CD4-positive, alpha-beta T cell (primary cell): ENCODE measurements at regions not wholly inside any gene's neighbourhood (a gene's known extent, or its start where the extent isn't known, plus 50 kb on each side); places are given as distances from the start of the nearest gene placed in this dataset.

ENCODE experiments used
- ATAC-seq: fragments of 200-7000 bp; cut with Tn5 transposase; one replicate; pipeline ENCODE4 v1.10.0; 2022; ENCODE audit warnings: mild to moderate bottlenecking; ENCODE audit not compliant: poor library complexity
- CTCF ChIA-PET: fragments of 350-600 bp; sonication (Branson Sonifier 250); formaldehyde crosslinking; loops from one replicate; lab custom pipeline; 2021; ENCODE audit warnings: antibody characterized with exemption, inconsistent platforms; lab: Charles Lee
- POLR2A ChIA-PET: fragments of 350-600 bp; sonication (Branson Sonifier 250); formaldehyde crosslinking; loops from one replicate; lab custom pipeline; 2021; ENCODE audit warnings: antibody characterized with exemption, inconsistent platforms; lab: Charles Lee
- DNase-seq, 14 experiments: peaks; one replicate each; pipeline ENCODE4 v3.0.0-alpha.2; 2013 to 2020; ENCODE audit warnings: mixed read lengths in 2 of 14
- H3K27ac ChIP-seq, 2 donors: one replicate each; pipeline versions ENCODE4 v1.5.1 to v1.7.0; 2013; ENCODE audit warnings: low read length in 2 of 2, low read depth in 1 of 2, mild to moderate bottlenecking in 1 of 2
- H3K27me3 ChIP-seq, 2 experiments: 1 replicate in 1 of 2; 2 replicates in 1 of 2; pipeline versions ENCODE4 v1.6.1 to v1.7.0; 2013; ENCODE audit warnings: low read length in 2 of 2, control low read depth in 1 of 2, mild to moderate bottlenecking in 1 of 2, moderate library complexity in 1 of 2; ENCODE audit not compliant: insufficient read depth in 2 of 2, control insufficient read depth in 1 of 2
- H3K36me3 ChIP-seq: one replicate; pipeline ENCODE4 v1.6.1; 2013; ENCODE audit warnings: low read length, control low read depth; ENCODE audit not compliant: insufficient read depth
- H3K4me1 ChIP-seq: one replicate; pipeline ENCODE4 v1.6.1; 2013; ENCODE audit warnings: low read length, control low read depth; ENCODE audit not compliant: insufficient read depth
- H3K4me3 ChIP-seq: one replicate; pipeline ENCODE4 v1.5.1; 2013; ENCODE audit warnings: mild to moderate bottlenecking, low read length, moderate library complexity
- H3K9me3 ChIP-seq, 2 experiments: 1 replicate in 1 of 2; 2 replicates in 1 of 2; pipeline versions ENCODE4 v1.6.1 to v1.7.0; 2013; ENCODE audit warnings: low read length in 2 of 2, mild to moderate bottlenecking in 2 of 2, control low read depth in 1 of 2, moderate library complexity in 1 of 2; ENCODE audit not compliant: control insufficient read depth in 1 of 2, insufficient read depth in 1 of 2
- H3K27ac Mint-ChIP-seq: one replicate; pipeline ENCODE4 v1.8.0; 2020; ENCODE audit warnings: mixed read lengths
- H3K27me3 Mint-ChIP-seq: one replicate; pipeline ENCODE4 v1.8.0; 2021; ENCODE audit warnings: mixed read lengths
- H3K36me3 Mint-ChIP-seq: one replicate; pipeline ENCODE4 v1.8.0; 2021; ENCODE audit warnings: low read depth, mixed read lengths
- H3K4me1 Mint-ChIP-seq: one replicate; pipeline ENCODE4 v1.8.0; 2021; ENCODE audit warnings: low read depth, mixed read lengths
- H3K4me3 Mint-ChIP-seq: one replicate; pipeline ENCODE4 v1.8.0; 2020; ENCODE audit warnings: mild to moderate bottlenecking, mixed read lengths
- H3K9me3 Mint-ChIP-seq: one replicate; pipeline ENCODE4 v1.8.0; 2020; ENCODE audit warnings: mixed read lengths
- intact Hi-C, 2 experiments: fragments of 100-400 bp; cut with DNase I in 1 of 2; cut with micrococcal nuclease in 1 of 2; formaldehyde crosslinking; loops; one replicate each; pipeline versions ENCODE4 v1.15.1 to v1.9.0; 2023 to 2025; cut with DNase I, micrococcal nuclease
- TF ChIP-seq, protein P1 (sequence below): fragments of 200-600 bp; IDR thresholded peaks from one replicate; pipeline ENCODE4 v1.8.0; 2022; ENCODE audit warnings: antibody characterized with exemption, mild to moderate bottlenecking

DNA sequence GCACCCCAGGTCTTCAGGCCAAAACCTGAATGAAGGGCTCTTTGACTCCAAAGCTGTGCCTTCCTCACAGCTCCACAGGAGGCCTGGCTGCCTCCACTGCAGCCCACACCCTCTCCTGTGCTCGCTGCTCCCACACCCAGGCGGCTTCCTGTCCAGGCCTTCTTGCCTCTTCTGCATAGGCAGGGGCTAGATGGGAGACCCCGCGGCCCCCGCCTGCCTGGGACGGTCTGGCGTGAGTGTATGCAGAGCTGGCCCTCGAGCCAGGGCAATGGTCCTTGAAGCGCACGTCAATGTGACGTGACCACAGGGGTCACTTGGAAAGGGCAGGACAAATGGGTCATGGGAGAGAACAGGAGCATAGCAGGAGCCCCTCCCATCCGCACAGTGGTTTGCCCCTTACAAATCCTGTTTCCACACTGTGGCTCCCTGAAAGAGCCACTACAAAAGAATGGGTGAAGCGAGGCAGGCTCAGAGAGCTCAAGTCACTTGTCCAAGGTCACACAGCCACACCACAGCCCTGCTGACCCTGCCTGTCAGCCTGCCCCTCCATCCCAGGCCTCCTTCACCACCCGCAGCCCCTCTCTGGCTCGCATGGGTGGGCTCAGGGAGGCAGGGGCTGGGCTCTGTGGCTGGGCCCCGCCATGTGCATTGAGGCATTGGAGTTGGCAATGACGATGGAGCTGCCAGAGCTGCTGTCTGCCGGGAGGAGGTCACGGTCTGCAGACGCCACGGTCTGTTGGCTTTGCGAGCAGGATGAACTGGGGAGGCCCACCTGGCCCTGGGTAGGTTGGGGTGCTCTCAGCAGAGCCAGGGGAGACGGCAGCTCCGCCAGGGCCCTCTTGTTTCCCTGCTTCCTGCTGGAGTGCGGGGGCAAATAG, 71.2 kb upstream of the WNT11 start:
- no peaks in the 10 kb centered on the region for H3K36me3 Mint-ChIP-seq
- H3K27ac Mint-ChIP-seq: no peak overlapping the region
- TF ChIP-seq, protein P1, sequence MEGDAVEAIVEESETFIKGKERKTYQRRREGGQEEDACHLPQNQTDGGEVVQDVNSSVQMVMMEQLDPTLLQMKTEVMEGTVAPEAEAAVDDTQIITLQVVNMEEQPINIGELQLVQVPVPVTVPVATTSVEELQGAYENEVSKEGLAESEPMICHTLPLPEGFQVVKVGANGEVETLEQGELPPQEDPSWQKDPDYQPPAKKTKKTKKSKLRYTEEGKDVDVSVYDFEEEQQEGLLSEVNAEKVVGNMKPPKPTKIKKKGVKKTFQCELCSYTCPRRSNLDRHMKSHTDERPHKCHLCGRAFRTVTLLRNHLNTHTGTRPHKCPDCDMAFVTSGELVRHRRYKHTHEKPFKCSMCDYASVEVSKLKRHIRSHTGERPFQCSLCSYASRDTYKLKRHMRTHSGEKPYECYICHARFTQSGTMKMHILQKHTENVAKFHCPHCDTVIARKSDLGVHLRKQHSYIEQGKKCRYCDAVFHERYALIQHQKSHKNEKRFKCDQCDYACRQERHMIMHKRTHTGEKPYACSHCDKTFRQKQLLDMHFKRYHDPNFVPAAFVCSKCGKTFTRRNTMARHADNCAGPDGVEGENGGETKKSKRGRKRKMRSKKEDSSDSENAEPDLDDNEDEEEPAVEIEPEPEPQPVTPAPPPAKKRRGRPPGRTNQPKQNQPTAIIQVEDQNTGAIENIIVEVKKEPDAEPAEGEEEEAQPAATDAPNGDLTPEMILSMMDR: no peak
- POLR2A ChIA-PET: no interaction called here
- DNase-seq (no peak), ATAC-seq (no peak)
- peaks cover 3% of the 10 kb centered on the region for H3K27me3 Mint-ChIP-seq
- Histone ChIP-seq H3K36me3 (no peaks in the 10 kb centered on the region), H3K27ac (no peak overlapping the region), H3K27me3 (no peaks in the 10 kb centered on the region), H3K4me1 (no peaks in the 10 kb centered on the region), H3K4me3 (no peak overlapping the region), H3K9me3 (no peaks in the 10 kb centered on the region)
- H3K4me1 Mint-ChIP-seq: no peaks in the 10 kb centered on the region
- no peak overlapping the region for H3K4me3 Mint-ChIP-seq
- CTCF ChIA-PET: no interaction called here
- intact Hi-C loops: no loop called here
- H3K9me3 Mint-ChIP-seq: no peaks in the 10 kb centered on the region

DNA sequence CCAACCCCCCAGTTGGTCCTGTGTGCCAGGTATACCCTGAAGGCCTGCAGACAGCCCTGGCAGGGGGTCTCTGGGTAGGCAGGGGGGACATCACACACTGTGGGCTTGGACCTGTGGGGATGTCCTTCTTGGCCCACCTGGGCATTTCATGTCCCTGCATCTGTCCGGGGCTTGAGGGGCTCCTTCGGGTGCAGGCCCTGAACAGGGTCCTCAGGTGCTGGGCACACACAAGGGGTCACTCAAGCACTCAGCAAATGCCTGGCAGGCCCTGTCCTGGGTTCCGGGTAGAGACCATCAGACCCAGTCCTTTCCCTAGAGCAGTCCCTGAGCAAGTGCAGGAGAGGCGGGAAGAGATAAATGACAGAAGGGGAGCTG, 70.5 kb upstream of the WNT11 start:
- TF ChIP-seq, protein P1: no peak
- Mint-ChIP-seq H3K27ac (no peak overlapping the region), H3K9me3 (no peaks in the 10 kb centered on the region), H3K27me3 (peaks cover 4% of the 10 kb centered on the region), H3K36me3 (no peaks in the 10 kb centered on the region), H3K4me3 (no peak overlapping the region), H3K4me1 (no peaks in the 10 kb centered on the region)
- ChIA-PET POLR2A (no interaction called here), CTCF (no interaction called here)
- ATAC-seq (no peak), DNase-seq (no peak)
- H3K4me1 ChIP-seq: no peaks in the 10 kb centered on the region
- no peak overlapping the region for H3K4me3 ChIP-seq
- H3K27ac ChIP-seq: no peak overlapping the region
- H3K9me3 ChIP-seq: no peaks in the 10 kb centered on the region
- intact Hi-C loops: no loop called here
- H3K27me3 ChIP-seq: no peaks in the 10 kb centered on the region
- H3K36me3 ChIP-seq: no peaks in the 10 kb centered on the region

DNA sequence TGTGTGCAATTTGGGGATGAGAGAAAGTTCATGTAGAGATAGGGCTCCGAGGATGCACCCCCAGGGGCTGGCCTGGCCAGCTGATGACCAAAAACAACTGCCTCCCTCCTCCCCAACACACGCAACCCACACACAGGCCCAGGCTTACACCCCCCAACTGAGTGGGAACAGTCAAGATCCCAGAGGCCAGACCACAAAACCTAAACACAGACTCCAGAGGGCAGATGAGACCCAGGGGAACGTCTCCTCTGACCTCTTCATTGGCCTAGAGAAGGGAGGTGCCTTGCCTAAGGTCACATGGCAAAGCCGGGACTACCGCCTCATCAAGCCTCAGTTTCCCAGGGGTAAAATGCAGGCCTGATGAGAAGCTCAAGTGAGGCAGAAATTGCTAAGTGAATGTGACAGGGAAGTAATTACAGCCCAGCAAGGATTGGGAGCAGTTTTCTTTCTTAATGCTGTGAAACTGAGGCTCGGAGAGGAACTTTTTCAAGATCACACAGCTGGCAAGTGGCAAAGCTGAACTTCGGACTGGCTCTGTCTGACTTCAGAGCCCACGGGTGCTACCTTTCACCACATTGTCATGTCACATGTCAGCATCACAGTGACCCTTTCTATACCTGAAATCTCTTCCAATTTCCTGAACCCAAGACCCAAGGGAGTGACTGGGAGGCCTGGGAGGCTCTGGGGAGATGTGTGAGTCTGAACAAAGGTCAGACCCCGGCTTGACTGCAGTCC, 69.9 kb upstream of the WNT11 start:
- Histone ChIP-seq H3K36me3 (no peaks in the 10 kb centered on the region), H3K4me1 (no peaks in the 10 kb centered on the region), H3K9me3 (peaks cover 0 to 4% of the 10 kb centered on the region in 2 experiments), H3K27ac (no peak overlapping the region), H3K4me3 (no peak overlapping the region), H3K27me3 (no peaks in the 10 kb centered on the region)
- peaks cover 4% of the 10 kb centered on the region for H3K27me3 Mint-ChIP-seq
- no peak for DNase-seq
- intact Hi-C loops: no loop called here
- no peak for ATAC-seq
- no peaks in the 10 kb centered on the region for H3K36me3 Mint-ChIP-seq
- no peaks in the 10 kb centered on the region for H3K9me3 Mint-ChIP-seq
- no peak overlapping the region for H3K27ac Mint-ChIP-seq
- ChIA-PET CTCF (no interaction called here), POLR2A (no interaction called here)
- no peak overlapping the region for H3K4me3 Mint-ChIP-seq
- H3K4me1 Mint-ChIP-seq: no peaks in the 10 kb centered on the region
- TF ChIP-seq, protein P1: no peak
